ENCODE measurements at regions not wholly inside any gene's neighbourhood (a gene's known extent, or its start where the extent isn't known, plus 50 kb on each side); places are given as distances from the start of the nearest gene placed in this dataset.

GRCh38 chr5:6134281-6134680 is 244.1 kb downstream of the MED10 start (continued):
- TF ChIP-seq GTF2I (CRISPR knock-in tag; conservative IDR thresholded peaks at IDR 0.05) (no peak), ZNF219 (CRISPR knock-in tag; IDR thresholded peaks at IDR 0.05; ENCODE audit: borderline replicate concordance) (no peak), ZNF512 (CRISPR knock-in tag; IDR thresholded peaks at IDR 0.05; ENCODE audit: borderline replicate concordance) (no peak), ZNF671 (CRISPR knock-in tag; IDR thresholded peaks at IDR 0.05) (no peak)

GRCh38 chr5:6125781-6126180 is 252.6 kb downstream of the MED10 start:
- Mint-ChIP-seq H3K27me3 (ENCODE audit: low read depth) (peaks cover 10% of the 10 kb centered on the region), H3K4me3 (no peak overlapping the region), H3K36me3 (peaks cover 26% of the 10 kb centered on the region), H3K4me1 (no peaks in the 10 kb centered on the region; the same call in 1 of the 2 replicates), H3K9me3 (peaks cover 82% of the 10 kb centered on the region), H3K27ac (no peak overlapping the region)
- ATAC-seq, result no peak
- ChIA-PET POLR2A (no interaction called here), CTCF (no interaction called here)
- DNase-seq (ENCODE audit: low spot score), result no peak
- TF ChIP-seq NFATC4 (CRISPR knock-in tag; IDR thresholded peaks at IDR 0.05) (no peak), CREM (CRISPR knock-in tag; IDR thresholded peaks at IDR 0.05) (no peak), MAX (CRISPR knock-in tag; IDR thresholded peaks at IDR 0.05) (no peak), NFYB (CRISPR knock-in tag; conservative IDR thresholded peaks at IDR 0.05; ENCODE audit: low read depth) (no peak), MLX (CRISPR knock-in tag; IDR thresholded peaks at IDR 0.05) (no peak), NR3C1 (CRISPR knock-in tag; conservative IDR thresholded peaks at IDR 0.05; ENCODE audit: low read depth) (no peak), ZNF425 (CRISPR knock-in tag; conservative IDR thresholded peaks at IDR 0.05) (no peak), STAT6 (CRISPR knock-in tag; conservative IDR thresholded peaks at IDR 0.05; ENCODE audit: low read depth) (no peak), E2F5 (CRISPR knock-in tag; IDR thresholded peaks at IDR 0.05) (no peak)

GRCh38 chr5:6118691-6119090 is 259.7 kb downstream of the MED10 start:
- ChIA-PET CTCF (no interaction called here), POLR2A (no interaction called here)
- no peak overlapping the region for H3K27ac Mint-ChIP-seq
- no peak for ATAC-seq
- H3K27me3 Mint-ChIP-seq (ENCODE audit: low read depth), result peaks cover 16% of the 10 kb centered on the region
- peaks cover 25% of the 10 kb centered on the region for H3K9me3 Mint-ChIP-seq
- TF ChIP-seq ZNF138 (CRISPR knock-in tag; conservative IDR thresholded peaks at IDR 0.05), result no peak
- TF ChIP-seq FOXK1 (CRISPR knock-in tag; IDR thresholded peaks at IDR 0.05), result no peak
- TF ChIP-seq CBFB (CRISPR knock-in tag; IDR thresholded peaks at IDR 0.05; ENCODE audit: low read depth), result no peak
- TF ChIP-seq CTCF (IDR thresholded peaks at IDR 0.05), result no peak
- H3K36me3 Mint-ChIP-seq, result peaks cover 10% of the 10 kb centered on the region
- no peak overlapping the region for H3K4me3 Mint-ChIP-seq
- no peaks in the 10 kb centered on the region for H3K4me1 Mint-ChIP-seq
- no peak for DNase-seq (ENCODE audit: low spot score)
